Breast epithelium (tissue), 3 donors: ENCODE measurements at regions not wholly inside any gene's neighbourhood (a gene's known extent, or its start where the extent isn't known, plus 50 kb on each side); places are given as distances from the start of the nearest gene placed in this dataset.

Experiments used
- CTCF ChIP-seq, 3 donors: fragments of 450-650 bp; IDR thresholded peaks; one replicate each; pipeline ENCODE4 v1.5.1; 2016 to 2017; ENCODE audit warnings: antibody characterized with exemption in 3 of 3, mild to moderate bottlenecking in 3 of 3, moderate library complexity in 3 of 3
- POLR2AphosphoS5 ChIP-seq, 3 donors: sonication (generic); formaldehyde crosslinking; IDR thresholded peaks; one replicate each; pipeline ENCODE4 v1.6.1; 2017; ENCODE audit warnings: antibody characterized with exemption in 3 of 3

- TF ChIP-seq CTCF (IDR thresholded peaks at IDR 0.05), result no peak
- no peak for TF ChIP-seq POLR2AphosphoS5 (IDR thresholded peaks at IDR 0.05)
These were observed 71.6 kb downstream of the EPHB3 start for GRCh38 chr3:184633237-184633579.
